A673 (cell line): ENCODE measurements at regions not wholly inside any gene's neighbourhood (a gene's known extent, or its start where the extent isn't known, plus 50 kb on each side); places are given as distances from the start of the nearest gene placed in this dataset.

ENCODE experiments used
- EZH2 ChIP-seq: fragments of 200-600 bp; sonication (generic); IDR thresholded peaks from 2 replicates; pipeline ENCODE4 v1.6.1; 2017; ENCODE audit warnings: borderline replicate concordance, low read depth, mild to moderate bottlenecking, mixed read lengths, antibody characterized with exemption, low read length; ENCODE audit not compliant: poor library complexity, severe bottlenecking
- TF ChIP-seq, protein P1 (sequence below): fragments of 300-800, 200-600 bp; sonication (generic); conservative IDR thresholded peaks from 2 replicates; pipeline ENCODE4 v1.5.1; 2017; ENCODE audit warnings: low read depth, mild to moderate bottlenecking, antibody characterized with exemption, low read length, moderate library complexity, mixed read lengths

DNA sequence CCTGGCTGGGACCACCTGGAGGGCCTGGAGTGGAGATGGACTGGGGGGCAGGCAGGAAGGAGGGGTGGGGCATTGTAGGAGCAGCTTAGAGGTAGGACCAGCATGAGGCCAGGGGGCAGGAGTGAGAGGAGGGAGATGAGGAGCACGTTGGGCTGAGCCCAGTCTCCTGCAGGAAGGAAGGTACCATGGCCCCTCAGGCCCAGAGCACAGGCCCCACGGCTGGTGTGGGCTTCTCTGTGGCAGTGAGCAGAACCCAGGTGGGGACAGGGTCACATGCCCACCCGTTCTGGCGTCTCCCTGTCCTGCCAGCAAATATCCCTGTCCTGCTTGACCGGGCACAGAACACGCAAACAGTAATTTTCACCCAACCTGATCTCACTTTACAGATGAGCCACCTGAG is 141.8 kb downstream of the ENGASE start:
- TF ChIP-seq, protein P1, sequence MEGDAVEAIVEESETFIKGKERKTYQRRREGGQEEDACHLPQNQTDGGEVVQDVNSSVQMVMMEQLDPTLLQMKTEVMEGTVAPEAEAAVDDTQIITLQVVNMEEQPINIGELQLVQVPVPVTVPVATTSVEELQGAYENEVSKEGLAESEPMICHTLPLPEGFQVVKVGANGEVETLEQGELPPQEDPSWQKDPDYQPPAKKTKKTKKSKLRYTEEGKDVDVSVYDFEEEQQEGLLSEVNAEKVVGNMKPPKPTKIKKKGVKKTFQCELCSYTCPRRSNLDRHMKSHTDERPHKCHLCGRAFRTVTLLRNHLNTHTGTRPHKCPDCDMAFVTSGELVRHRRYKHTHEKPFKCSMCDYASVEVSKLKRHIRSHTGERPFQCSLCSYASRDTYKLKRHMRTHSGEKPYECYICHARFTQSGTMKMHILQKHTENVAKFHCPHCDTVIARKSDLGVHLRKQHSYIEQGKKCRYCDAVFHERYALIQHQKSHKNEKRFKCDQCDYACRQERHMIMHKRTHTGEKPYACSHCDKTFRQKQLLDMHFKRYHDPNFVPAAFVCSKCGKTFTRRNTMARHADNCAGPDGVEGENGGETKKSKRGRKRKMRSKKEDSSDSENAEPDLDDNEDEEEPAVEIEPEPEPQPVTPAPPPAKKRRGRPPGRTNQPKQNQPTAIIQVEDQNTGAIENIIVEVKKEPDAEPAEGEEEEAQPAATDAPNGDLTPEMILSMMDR: no peak
- no peak for TF ChIP-seq EZH2
